HCT116 (cell line): ENCODE measurements at regions not wholly inside any gene's neighbourhood (a gene's known extent, or its start where the extent isn't known, plus 50 kb on each side); places are given as distances from the start of the nearest gene placed in this dataset.
A peak's percentile ranks its signal among the peaks of the same experiment; 100 is the strongest.

Source experiments
- ATAC-seq: fragments of 200-7000 bp; cut with Tn5 transposase; 2 replicates; pipeline ENCODE4 v1.9.1; 2020; ENCODE audit warnings: mild to moderate bottlenecking, moderate library complexity
- BruUV-seq: library from RNA; stranded (reverse); fragments of 400-500 nt; replicated peaks from 2 replicates; lab custom pipeline; 2021; lab: Mats Ljungman, UMichigan
- CTCF ChIA-PET: fragments of 300-600 bp; sonication (Branson Sonifier 250); formaldehyde crosslinking; loops from one replicate; lab custom pipeline; 2021; ENCODE audit warnings: antibody characterized with exemption; lab: Charles Lee
- POLR2A ChIA-PET: fragments of 300-600, 350-600 bp; sonication (Branson Sonifier 250); formaldehyde crosslinking; loops from one replicate; lab custom pipeline; 2021; ENCODE audit warnings: antibody characterized with exemption; lab: Charles Lee
- RAD21 ChIA-PET, 2 experiments: fragments of 300-600 bp; sonication (Branson Sonifier 250); formaldehyde crosslinking; loops; one replicate each; lab custom pipeline; 2023; ENCODE audit warnings: low total read pairs in 2 of 2; ENCODE audit not compliant: uncharacterized antibody in 2 of 2, unreplicated experiment in 2 of 2, low non-redundant PET in 1 of 2; lab: Charles Lee
- DNase-seq: peaks from one replicate; pipeline ENCODE4 v3.0.0-alpha.2; 2010; ENCODE audit warnings: low read depth, low spot score
- H2AFZ ChIP-seq: fragments of 200-600 bp; shearing (Covaris generic), sonication (generic); 2 replicates; pipeline ENCODE4 v1.6.1; 2017; ENCODE audit warnings: low read depth, mixed run types, mixed read lengths, antibody characterized with exemption, low read length; ENCODE audit not compliant: poor library complexity, severe bottlenecking
- H3K27ac ChIP-seq: 2 replicates; pipeline ENCODE4 v1.5.1; 2012; ENCODE audit warnings: low read depth, low read length
- H3K27me3 ChIP-seq: fragments of 200-600 bp; sonication (generic); 2 replicates; pipeline ENCODE4 v1.6.1; 2016; ENCODE audit warnings: mixed run types, low read length, mixed read lengths; ENCODE audit not compliant: insufficient read depth
- H3K36me3 ChIP-seq, 2 experiments: fragments of 200-500 bp in 1 of 2; fragments of 200-600 bp in 1 of 2; sonication (Bioruptor generic) in 1 of 2; sonication (generic) in 1 of 2; 2 replicates each; pipeline versions ENCODE4 v1.5.1 to v1.6.1; 2014 to 2016; ENCODE audit warnings: low read length in 2 of 2, inconsistent platforms in 1 of 2, mixed read lengths in 1 of 2, mixed run types in 1 of 2; ENCODE audit not compliant: insufficient read depth in 2 of 2, control insufficient read depth in 1 of 2
- H3K4me1 ChIP-seq, 2 experiments: fragments of 200-600 bp in 1 of 2; sonication (generic) in 1 of 2; 2 replicates each; pipeline versions ENCODE4 v1.5.1 to v1.6.1; 2012 to 2017; ENCODE audit warnings: low read length in 2 of 2, inconsistent platforms in 1 of 2, mild to moderate bottlenecking in 1 of 2, mixed read lengths in 1 of 2, mixed run types in 1 of 2, moderate library complexity in 1 of 2; ENCODE audit not compliant: insufficient read depth in 2 of 2, control insufficient read depth in 1 of 2
- H3K4me2 ChIP-seq: fragments of 200-600 bp; sonication (generic); 2 replicates; pipeline ENCODE4 v1.6.1; 2017; ENCODE audit warnings: mixed run types, low read length, mixed read lengths
- H3K4me3 ChIP-seq, 2 experiments: fragments of 200-600 bp in 1 of 2; sonication (generic) in 1 of 2; replicated peaks in 1 of 2; 2 replicates each; pipeline ENCODE4 v1.5.1; 2011 to 2016; ENCODE audit warnings: low read length in 2 of 2, control low read depth in 1 of 2, low read depth in 1 of 2, mild to moderate bottlenecking in 1 of 2, mixed read lengths in 1 of 2, mixed run types in 1 of 2
- H3K79me2 ChIP-seq: fragments of 200-600 bp; sonication (generic); 2 replicates; pipeline ENCODE4 v1.6.1; 2017; ENCODE audit warnings: mild to moderate bottlenecking, mixed run types, low read length, moderate library complexity, mixed read lengths; ENCODE audit not compliant: insufficient read depth
- H3K9ac ChIP-seq: fragments of 200-600 bp; sonication (generic); 2 replicates; pipeline ENCODE4 v1.6.1; 2016; ENCODE audit warnings: low read length, mixed read lengths
- H3K9me2 ChIP-seq: fragments of 200-600 bp; sonication (generic), shearing (Covaris generic); 2 replicates; pipeline ENCODE4 v1.6.1; 2017; ENCODE audit warnings: mixed run types, mild to moderate bottlenecking, moderate library complexity; ENCODE audit not compliant: insufficient read depth
- H3K9me3 ChIP-seq, 2 experiments: fragments of 200-500 bp in 1 of 2; fragments of 200-600 bp in 1 of 2; sonication (Bioruptor generic) in 1 of 2; sonication (generic) in 1 of 2; 2 replicates each; pipeline ENCODE4 v1.6.1; 2014 to 2017; ENCODE audit warnings: low read length in 2 of 2, mixed read lengths in 2 of 2, inconsistent platforms in 1 of 2, low read depth in 1 of 2, mild to moderate bottlenecking in 1 of 2, mixed run types in 1 of 2, moderate library complexity in 1 of 2; ENCODE audit not compliant: control insufficient read depth in 1 of 2, insufficient read depth in 1 of 2
- H4K20me1 ChIP-seq: fragments of 200-600 bp; sonication (generic), shearing (Covaris generic); 2 replicates; pipeline ENCODE4 v1.6.1; 2017; ENCODE audit warnings: mixed run types, mild to moderate bottlenecking, moderate library complexity; ENCODE audit not compliant: insufficient read depth
- CEBPB ChIP-seq: IDR thresholded peaks from 2 replicates; pipeline ENCODE4 v1.6.1; 2012; ENCODE audit warnings: low read depth
- ELF1 ChIP-seq: IDR thresholded peaks from 2 replicates; pipeline ENCODE4 v1.6.1; 2012; ENCODE audit warnings: low read depth, borderline replicate concordance
- RAD21 ChIP-seq: IDR thresholded peaks from 2 replicates; pipeline ENCODE4 v1.6.1; 2012; ENCODE audit warnings: low read depth, mild to moderate bottlenecking
- TCF7L2 ChIP-seq: IDR thresholded peaks from 2 replicates; pipeline ENCODE4 v1.7.0; 2011; ENCODE audit warnings: borderline replicate concordance, inconsistent platforms; ENCODE audit not compliant: insufficient read depth, insufficient read length; ENCODE audit errors: extremely low read depth
- ZFX ChIP-seq: fragments of 450-650 bp; IDR thresholded peaks from 2 replicates; pipeline ENCODE4 v1.6.1; 2017
- intact Hi-C: fragments of 100-400 bp; cut with micrococcal nuclease; formaldehyde crosslinking; loops from 2 replicates; pipeline ENCODE4 v1.10.0; 2022
- TF ChIP-seq, protein P1 (sequence below), 3 experiments: fragments of 200-600 bp in 1 of 3; sonication (generic) in 1 of 3; IDR thresholded peaks in 2 of 3; conservative IDR thresholded peaks in 1 of 3; 2 replicates each; pipeline ENCODE4 v1.5.1; 2012 to 2017; ENCODE audit warnings: low read depth in 2 of 3, low read length in 2 of 3, antibody characterized with exemption in 1 of 3, borderline replicate concordance in 1 of 3, control low read depth in 1 of 3, mild to moderate bottlenecking in 1 of 3, mixed read lengths in 1 of 3, mixed run types in 1 of 3, moderate library complexity in 1 of 3; ENCODE audit not compliant: insufficient read depth in 1 of 3

DNA sequence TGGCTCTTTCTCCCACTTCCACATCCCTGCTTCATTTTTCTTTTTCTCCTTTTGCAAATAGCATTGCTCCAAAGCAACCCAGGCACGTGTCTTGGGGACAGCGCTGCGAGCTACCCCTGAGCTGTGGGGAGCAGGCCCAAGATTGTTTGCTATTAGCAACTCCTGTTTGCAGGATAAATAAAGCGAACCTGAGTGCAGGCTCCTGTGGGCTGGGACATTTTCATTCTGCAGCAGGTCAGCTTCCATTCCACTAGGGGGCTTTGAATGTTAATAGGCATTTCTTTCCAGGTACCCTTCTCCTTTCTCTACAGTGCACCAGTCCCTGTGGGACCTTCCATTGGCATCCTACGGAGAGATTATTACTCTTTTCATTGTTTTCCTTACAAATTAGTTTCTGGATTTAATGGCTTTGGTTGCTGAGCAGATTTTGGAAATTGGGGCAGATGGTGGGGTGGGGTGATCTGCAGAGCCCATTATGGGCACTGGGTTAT lies 54.0 kb downstream of the OLFML3 start:
- POLR2A ChIA-PET: no interaction called here
- Histone ChIP-seq H3K79me2 (no peaks in the 10 kb centered on the region), H2AFZ (no peak overlapping the region), H3K4me3 (no peak overlapping the region), H3K9me3 (no peaks in the 10 kb centered on the region), H3K36me3 (no peaks in the 10 kb centered on the region), H3K27me3 (no peaks in the 10 kb centered on the region), H3K9me2 (no peaks in the 10 kb centered on the region), H3K9ac (no peak overlapping the region), H4K20me1 (no peaks in the 10 kb centered on the region), H3K4me1 (peaks cover 0 to 11% of the 10 kb centered on the region in 2 experiments; a peak in 3 of 4 replicates), H3K27ac (no peak overlapping the region), H3K4me2 (peak overlapping the region; percentile 40)
- DNase-seq (peak; percentile 15), ATAC-seq (peak; percentile 92)
- intact Hi-C loops: no loop called here
- RAD21 ChIA-PET: no interaction called here
- no TSS peak for BruUV-seq
- TF ChIP-seq, protein P1, sequence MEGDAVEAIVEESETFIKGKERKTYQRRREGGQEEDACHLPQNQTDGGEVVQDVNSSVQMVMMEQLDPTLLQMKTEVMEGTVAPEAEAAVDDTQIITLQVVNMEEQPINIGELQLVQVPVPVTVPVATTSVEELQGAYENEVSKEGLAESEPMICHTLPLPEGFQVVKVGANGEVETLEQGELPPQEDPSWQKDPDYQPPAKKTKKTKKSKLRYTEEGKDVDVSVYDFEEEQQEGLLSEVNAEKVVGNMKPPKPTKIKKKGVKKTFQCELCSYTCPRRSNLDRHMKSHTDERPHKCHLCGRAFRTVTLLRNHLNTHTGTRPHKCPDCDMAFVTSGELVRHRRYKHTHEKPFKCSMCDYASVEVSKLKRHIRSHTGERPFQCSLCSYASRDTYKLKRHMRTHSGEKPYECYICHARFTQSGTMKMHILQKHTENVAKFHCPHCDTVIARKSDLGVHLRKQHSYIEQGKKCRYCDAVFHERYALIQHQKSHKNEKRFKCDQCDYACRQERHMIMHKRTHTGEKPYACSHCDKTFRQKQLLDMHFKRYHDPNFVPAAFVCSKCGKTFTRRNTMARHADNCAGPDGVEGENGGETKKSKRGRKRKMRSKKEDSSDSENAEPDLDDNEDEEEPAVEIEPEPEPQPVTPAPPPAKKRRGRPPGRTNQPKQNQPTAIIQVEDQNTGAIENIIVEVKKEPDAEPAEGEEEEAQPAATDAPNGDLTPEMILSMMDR (IDR thresholded peaks at IDR 0.05 in 2 of 3, conservative IDR thresholded peaks at IDR 0.05 in 1 of 3; ENCODE audit: borderline replicate concordance in 1 of 3, insufficient read depth in 1 of 3, low read depth in 2 of 3, low read length in 2 of 3): peak in 2 of 3 experiments; percentile 66 to 74; a peak in 4 of 6 replicates
- TF ChIP-seq TCF7L2: no peak
- TF ChIP-seq CEBPB: no peak
- peak; percentile 29 for TF ChIP-seq RAD21
- CTCF ChIA-PET: interaction anchor here (0.8 to 1.3 kb wide), 2 partner anchors 10 to 250 kb away, joined by 3 to 5 read pairs; no protein-coding TSS in a partner anchor

DNA sequence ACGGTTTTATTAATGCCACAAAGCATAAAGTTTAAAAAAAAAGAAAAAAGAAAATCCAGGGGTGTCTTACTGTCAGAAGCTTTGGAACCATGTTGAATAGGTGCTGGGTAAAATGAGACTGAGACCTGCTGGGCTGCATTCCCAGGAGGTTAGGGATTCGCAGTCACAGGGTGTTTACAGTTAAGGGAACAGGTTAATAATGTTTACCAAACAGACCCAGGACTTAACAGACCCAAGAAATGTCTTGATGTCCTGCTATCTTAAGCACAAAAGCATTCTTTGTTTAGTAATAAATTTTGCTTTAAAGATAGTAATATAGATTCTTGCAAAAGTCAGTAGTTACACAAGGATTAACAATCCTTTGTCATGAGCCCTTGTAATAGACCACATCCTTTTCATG lies 54.7 kb downstream of the OLFML3 start:
- ATAC-seq: no peak
- no peaks in the 10 kb centered on the region for H4K20me1 ChIP-seq
- TF ChIP-seq ZFX (no peak), ELF1 (no peak)
- RAD21 ChIA-PET: no interaction called here
- POLR2A ChIA-PET: no interaction called here
- no peak overlapping the region for H3K4me2 ChIP-seq
- no peak for DNase-seq
- no peak overlapping the region for H3K27ac ChIP-seq
- no peaks in the 10 kb centered on the region for H3K9me2 ChIP-seq
- H3K36me3 ChIP-seq: no peaks in the 10 kb centered on the region
- no peak overlapping the region for H3K9ac ChIP-seq
- H3K4me1 ChIP-seq: peaks cover 0 to 11% of the 10 kb centered on the region in 2 experiments; a peak in 3 of 4 replicates
- no peaks in the 10 kb centered on the region for H3K79me2 ChIP-seq
- H3K27me3 ChIP-seq: no peaks in the 10 kb centered on the region
- H3K9me3 ChIP-seq: no peaks in the 10 kb centered on the region
- no peak overlapping the region for H2AFZ ChIP-seq
- no peak overlapping the region for H3K4me3 ChIP-seq
- CTCF ChIA-PET: no interaction called here
- BruUV-seq: no TSS peak
- intact Hi-C loops: no loop called here
